Ishikawa (cell line): ENCODE measurements at regions not wholly inside any gene's neighbourhood (a gene's known extent, or its start where the extent isn't known, plus 50 kb on each side); places are given as distances from the start of the nearest gene placed in this dataset.

Source experiments
- NFIC ChIP-seq: IDR thresholded peaks from 2 replicates; pipeline ENCODE4 v1.6.1; 2012
- TAF1 ChIP-seq: IDR thresholded peaks from 2 replicates; pipeline ENCODE4 v1.6.1; 2012; ENCODE audit warnings: low read depth, mild to moderate bottlenecking
- ZBTB7A ChIP-seq: IDR thresholded peaks from 2 replicates; pipeline ENCODE4 v1.6.1; 2012; ENCODE audit warnings: low read depth

GRCh38 chr3:25294169-25294805 is 133.8 kb upstream of the RARB start:
- no peak for TF ChIP-seq TAF1
- no peak for TF ChIP-seq ZBTB7A
- TF ChIP-seq NFIC = no peak
